ENCODE measurements at regions not wholly inside any gene's neighbourhood (a gene's known extent, or its start where the extent isn't known, plus 50 kb on each side); places are given as distances from the start of the nearest gene placed in this dataset.

DNA sequence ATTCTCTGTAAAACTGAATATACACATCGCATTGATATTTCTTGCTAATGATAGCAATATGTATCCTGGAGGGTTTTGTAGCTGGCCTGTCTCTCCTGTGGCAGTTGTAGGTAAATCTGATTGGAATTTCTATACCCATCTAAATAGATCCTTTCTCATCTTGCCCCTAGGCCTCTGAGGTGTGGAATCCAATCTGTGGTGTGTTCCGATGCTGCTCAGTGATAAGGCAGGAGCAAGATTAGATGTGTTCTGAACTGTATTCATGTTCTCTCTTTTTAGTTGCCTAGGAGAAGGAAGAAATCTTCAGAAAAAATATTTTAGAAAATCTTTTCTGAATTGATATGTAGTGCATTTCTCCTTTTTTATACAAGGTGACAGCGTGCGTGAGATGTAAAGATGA, 507.5 kb downstream of the NR2F1-AS1 start:
- Mint-ChIP-seq H3K4me1 (ENCODE audit: low read depth) (no peaks in the 10 kb centered on the region), H3K27ac (no peak overlapping the region), H3K9me3 (ENCODE audit: low read depth) (no peaks in the 10 kb centered on the region), H3K4me3 (ENCODE audit: low read depth) (no peak overlapping the region), H3K27me3 (no peaks in the 10 kb centered on the region), H3K36me3 (ENCODE audit: insufficient read depth) (no peaks in the 10 kb centered on the region)
- TF ChIP-seq, protein P1, sequence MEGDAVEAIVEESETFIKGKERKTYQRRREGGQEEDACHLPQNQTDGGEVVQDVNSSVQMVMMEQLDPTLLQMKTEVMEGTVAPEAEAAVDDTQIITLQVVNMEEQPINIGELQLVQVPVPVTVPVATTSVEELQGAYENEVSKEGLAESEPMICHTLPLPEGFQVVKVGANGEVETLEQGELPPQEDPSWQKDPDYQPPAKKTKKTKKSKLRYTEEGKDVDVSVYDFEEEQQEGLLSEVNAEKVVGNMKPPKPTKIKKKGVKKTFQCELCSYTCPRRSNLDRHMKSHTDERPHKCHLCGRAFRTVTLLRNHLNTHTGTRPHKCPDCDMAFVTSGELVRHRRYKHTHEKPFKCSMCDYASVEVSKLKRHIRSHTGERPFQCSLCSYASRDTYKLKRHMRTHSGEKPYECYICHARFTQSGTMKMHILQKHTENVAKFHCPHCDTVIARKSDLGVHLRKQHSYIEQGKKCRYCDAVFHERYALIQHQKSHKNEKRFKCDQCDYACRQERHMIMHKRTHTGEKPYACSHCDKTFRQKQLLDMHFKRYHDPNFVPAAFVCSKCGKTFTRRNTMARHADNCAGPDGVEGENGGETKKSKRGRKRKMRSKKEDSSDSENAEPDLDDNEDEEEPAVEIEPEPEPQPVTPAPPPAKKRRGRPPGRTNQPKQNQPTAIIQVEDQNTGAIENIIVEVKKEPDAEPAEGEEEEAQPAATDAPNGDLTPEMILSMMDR (IDR thresholded peaks at IDR 0.05; ENCODE audit: unreplicated experiment) = no peak
- no peak for DNase-seq (ENCODE audit: low spot score, unreplicated experiment)

DNA sequence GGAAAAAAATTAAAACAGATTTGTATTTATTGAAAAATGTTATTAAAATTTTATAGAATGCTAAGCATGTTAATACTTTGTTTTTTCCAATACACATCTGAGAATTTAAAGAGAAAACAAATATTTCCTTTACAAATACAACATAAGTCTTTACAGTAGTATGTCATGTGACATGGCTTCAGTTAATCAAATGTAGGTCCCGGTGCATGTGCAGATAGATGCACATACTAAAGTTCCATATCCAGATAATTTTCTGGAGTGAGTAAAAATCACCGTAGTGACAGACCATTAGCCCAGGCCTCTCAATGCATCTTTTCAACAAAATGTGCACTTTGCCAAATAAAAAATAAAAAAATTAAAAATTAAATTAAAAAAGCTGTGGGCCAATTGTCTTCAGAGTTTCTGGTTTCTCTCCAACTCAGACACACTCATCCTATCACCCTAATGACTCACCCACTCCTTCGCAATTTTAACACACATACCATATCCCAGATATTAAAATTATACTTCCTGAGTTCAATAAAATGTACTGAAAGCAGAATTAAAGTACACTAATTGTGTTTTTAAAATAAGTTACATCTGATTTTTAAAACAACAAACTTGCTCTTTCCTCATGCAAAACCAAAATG, 508.1 kb downstream of the NR2F1-AS1 start:
- no peak for DNase-seq (ENCODE audit: low spot score, unreplicated experiment)
- Mint-ChIP-seq H3K9me3 (ENCODE audit: low read depth) (no peaks in the 10 kb centered on the region), H3K4me3 (ENCODE audit: low read depth) (no peak overlapping the region), H3K36me3 (ENCODE audit: insufficient read depth) (no peaks in the 10 kb centered on the region), H3K27me3 (no peaks in the 10 kb centered on the region), H3K27ac (no peak overlapping the region), H3K4me1 (ENCODE audit: low read depth) (no peaks in the 10 kb centered on the region)
- TF ChIP-seq, protein P1 (IDR thresholded peaks at IDR 0.05; ENCODE audit: unreplicated experiment) = no peak

GRCh38 chr5:93071710-93072109, 509.3 kb downstream of the NR2F1-AS1 start:
- Mint-ChIP-seq H3K4me3 (ENCODE audit: low read depth) (no peak overlapping the region), H3K4me1 (ENCODE audit: low read depth) (no peaks in the 10 kb centered on the region), H3K9me3 (ENCODE audit: low read depth) (no peaks in the 10 kb centered on the region), H3K27me3 (no peaks in the 10 kb centered on the region), H3K27ac (no peak overlapping the region), H3K36me3 (ENCODE audit: insufficient read depth) (no peaks in the 10 kb centered on the region)
- TF ChIP-seq, protein P1 (IDR thresholded peaks at IDR 0.05; ENCODE audit: unreplicated experiment) = no peak
- no peak for DNase-seq (ENCODE audit: low spot score, unreplicated experiment)

DNA sequence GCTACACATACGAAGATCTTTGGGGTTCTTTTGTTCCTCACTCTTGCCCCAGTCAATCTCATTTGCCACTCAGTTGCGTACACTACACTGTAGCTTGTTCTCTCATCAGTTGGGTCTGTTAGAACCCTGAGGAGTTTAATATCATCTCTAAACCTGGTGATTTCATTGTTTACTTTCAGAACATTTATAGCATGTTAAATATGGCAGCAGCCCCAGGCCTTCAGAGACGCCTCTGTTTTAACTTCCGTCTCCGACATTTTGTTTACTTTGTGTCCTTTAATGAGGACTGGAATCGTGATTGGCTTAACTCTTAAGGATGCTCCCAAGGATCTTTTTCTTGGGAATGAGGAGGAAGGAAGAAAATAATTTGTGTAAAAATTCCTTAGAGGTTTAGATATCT, 510.1 kb downstream of the NR2F1-AS1 start:
- H3K27me3 Mint-ChIP-seq = no peaks in the 10 kb centered on the region
- no peak for DNase-seq (ENCODE audit: low spot score, unreplicated experiment)
- no peak overlapping the region for H3K4me3 Mint-ChIP-seq (ENCODE audit: low read depth)
- H3K9me3 Mint-ChIP-seq (ENCODE audit: low read depth) = no peaks in the 10 kb centered on the region
- H3K4me1 Mint-ChIP-seq (ENCODE audit: low read depth) = no peaks in the 10 kb centered on the region
- TF ChIP-seq, protein P1 (IDR thresholded peaks at IDR 0.05; ENCODE audit: unreplicated experiment) = no peak
- no peaks in the 10 kb centered on the region for H3K36me3 Mint-ChIP-seq (ENCODE audit: insufficient read depth)
- no peak overlapping the region for H3K27ac Mint-ChIP-seq

DNA sequence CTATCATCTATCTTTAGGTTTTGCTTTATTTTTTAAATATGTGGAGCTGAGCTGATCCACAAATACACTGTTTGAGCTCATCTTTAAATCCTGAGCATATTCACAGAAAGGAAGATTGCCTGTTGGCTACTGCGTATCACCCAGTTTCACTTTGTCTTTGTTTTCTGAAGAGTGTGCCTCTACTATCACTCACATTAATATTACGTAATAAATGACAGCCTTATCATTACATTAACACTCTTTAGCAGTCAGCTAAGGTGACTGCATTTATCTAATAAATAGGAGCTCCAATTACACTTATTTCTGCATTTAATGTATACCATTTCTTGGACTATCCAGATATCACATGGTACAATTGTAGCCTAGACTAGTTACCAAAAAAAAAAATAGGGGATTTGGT, 511.7 kb downstream of the NR2F1-AS1 start:
- Mint-ChIP-seq H3K27me3 (no peaks in the 10 kb centered on the region), H3K4me3 (ENCODE audit: low read depth) (no peak overlapping the region), H3K9me3 (ENCODE audit: low read depth) (no peaks in the 10 kb centered on the region), H3K27ac (no peak overlapping the region), H3K36me3 (ENCODE audit: insufficient read depth) (no peaks in the 10 kb centered on the region), H3K4me1 (ENCODE audit: low read depth) (no peaks in the 10 kb centered on the region)
- no peak for DNase-seq (ENCODE audit: low spot score, unreplicated experiment)
- TF ChIP-seq, protein P1 (IDR thresholded peaks at IDR 0.05; ENCODE audit: unreplicated experiment) = no peak
